A673 (cell line): ENCODE measurements at regions not wholly inside any gene's neighbourhood (a gene's known extent, or its start where the extent isn't known, plus 50 kb on each side); places are given as distances from the start of the nearest gene placed in this dataset.

ENCODE experiments used
- BruUV-seq: library from RNA; stranded (reverse); fragments of 400-500 nt; replicated peaks from 2 replicates; lab custom pipeline; 2021; lab: Mats Ljungman, UMichigan
- CTCF ChIA-PET: fragments of 300-600 bp; sonication (Branson Sonifier 250); formaldehyde crosslinking; loops from one replicate; lab custom pipeline; 2022; ENCODE audit warnings: antibody characterized with exemption; lab: Charles Lee
- POLR2A ChIA-PET: fragments of 300-600 bp; sonication (Branson Sonifier 250); formaldehyde crosslinking; loops from one replicate; lab custom pipeline; 2022; ENCODE audit warnings: antibody characterized with exemption; ENCODE audit not compliant: low non-redundant PET; lab: Charles Lee
- DNase-seq: peaks from one replicate; pipeline ENCODE4 v3.0.0-alpha.2; 2015; ENCODE audit warnings: low spot score
- H3K27ac ChIP-seq: fragments of 200-600 bp; sonication (generic); 2 replicates; pipeline ENCODE4 v1.5.1; 2016; ENCODE audit warnings: mixed run types, low read depth, mild to moderate bottlenecking, mixed read lengths, antibody characterized with exemption, low read length; ENCODE audit not compliant: poor library complexity, severe bottlenecking
- H3K27me3 ChIP-seq: fragments of 200-600 bp; sonication (generic); replicated peaks from 2 replicates; pipeline ENCODE4 v1.6.1; 2017; ENCODE audit warnings: mixed run types, low read depth, mild to moderate bottlenecking, mixed read lengths, antibody characterized with exemption, low read length; ENCODE audit not compliant: insufficient read depth, poor library complexity
- H3K36me3 ChIP-seq: fragments of 200-600 bp; sonication (generic); 2 replicates; pipeline ENCODE4 v1.6.1; 2016; ENCODE audit warnings: mixed run types, mild to moderate bottlenecking, mixed read lengths, antibody characterized with exemption, low read length; ENCODE audit not compliant: insufficient read depth, poor library complexity, severe bottlenecking
- H3K4me1 ChIP-seq: fragments of 200-600 bp; sonication (generic); 2 replicates; pipeline ENCODE4 v1.6.1; 2017; ENCODE audit warnings: mixed run types, mild to moderate bottlenecking, mixed read lengths, antibody characterized with exemption, low read length; ENCODE audit not compliant: insufficient read depth, poor library complexity, severe bottlenecking
- H3K4me3 ChIP-seq: fragments of 200-600 bp; sonication (generic); 2 replicates; pipeline ENCODE4 v1.5.1; 2016; ENCODE audit warnings: low read depth, mixed run types, mild to moderate bottlenecking, mixed read lengths, low read length; ENCODE audit not compliant: poor library complexity, severe bottlenecking
- H3K9me3 ChIP-seq: fragments of 200-600 bp; sonication (generic); 2 replicates; pipeline ENCODE4 v1.6.1; 2016; ENCODE audit warnings: mixed run types, low read depth, mild to moderate bottlenecking, mixed read lengths, antibody characterized with exemption, low read length; ENCODE audit not compliant: poor library complexity, severe bottlenecking
- EZH2 ChIP-seq: fragments of 200-600 bp; sonication (generic); IDR thresholded peaks from 2 replicates; pipeline ENCODE4 v1.6.1; 2017; ENCODE audit warnings: borderline replicate concordance, low read depth, mild to moderate bottlenecking, mixed read lengths, antibody characterized with exemption, low read length; ENCODE audit not compliant: poor library complexity, severe bottlenecking
- intact Hi-C: fragments of 100-400 bp; cut with micrococcal nuclease; formaldehyde crosslinking; loops from one replicate; pipeline ENCODE4 v1.10.0; 2022; ENCODE audit not compliant: unreplicated experiment
- TF ChIP-seq, protein P1 (sequence below): fragments of 300-800, 200-600 bp; sonication (generic); conservative IDR thresholded peaks from 2 replicates; pipeline ENCODE4 v1.5.1; 2017; ENCODE audit warnings: low read depth, mild to moderate bottlenecking, antibody characterized with exemption, low read length, moderate library complexity, mixed read lengths

DNA sequence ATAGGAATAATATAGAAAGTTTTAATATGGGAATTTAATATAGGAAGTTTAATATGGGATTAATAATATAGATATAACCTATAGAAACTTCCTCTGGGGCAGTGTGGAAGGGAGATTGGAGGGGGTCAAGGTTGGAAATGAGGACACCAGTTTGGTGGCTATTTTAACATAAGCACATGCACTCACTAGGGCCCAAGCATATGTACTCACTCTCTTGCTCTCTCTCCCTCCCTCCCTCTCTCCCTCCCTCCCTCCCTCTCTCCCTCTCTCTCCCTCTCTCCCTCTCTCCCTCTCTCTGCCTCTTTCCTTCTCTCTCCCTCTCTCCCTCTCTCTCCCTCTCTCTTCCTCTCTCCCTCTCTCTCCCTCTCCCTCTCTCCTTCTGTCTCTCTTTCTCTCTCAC lies 528.1 kb downstream of the NPIPA7 start:
- no peaks in the 10 kb centered on the region for H3K9me3 ChIP-seq
- CTCF ChIA-PET: no interaction called here
- H3K27me3 ChIP-seq: no peaks in the 10 kb centered on the region
- POLR2A ChIA-PET: no interaction called here
- intact Hi-C loops: no loop called here
- no TSS peak for BruUV-seq
- no peaks in the 10 kb centered on the region for H3K4me1 ChIP-seq
- no peak overlapping the region for H3K27ac ChIP-seq
- H3K36me3 ChIP-seq: no peaks in the 10 kb centered on the region
- DNase-seq: no peak
- H3K4me3 ChIP-seq: no peak overlapping the region
- TF ChIP-seq, protein P1, sequence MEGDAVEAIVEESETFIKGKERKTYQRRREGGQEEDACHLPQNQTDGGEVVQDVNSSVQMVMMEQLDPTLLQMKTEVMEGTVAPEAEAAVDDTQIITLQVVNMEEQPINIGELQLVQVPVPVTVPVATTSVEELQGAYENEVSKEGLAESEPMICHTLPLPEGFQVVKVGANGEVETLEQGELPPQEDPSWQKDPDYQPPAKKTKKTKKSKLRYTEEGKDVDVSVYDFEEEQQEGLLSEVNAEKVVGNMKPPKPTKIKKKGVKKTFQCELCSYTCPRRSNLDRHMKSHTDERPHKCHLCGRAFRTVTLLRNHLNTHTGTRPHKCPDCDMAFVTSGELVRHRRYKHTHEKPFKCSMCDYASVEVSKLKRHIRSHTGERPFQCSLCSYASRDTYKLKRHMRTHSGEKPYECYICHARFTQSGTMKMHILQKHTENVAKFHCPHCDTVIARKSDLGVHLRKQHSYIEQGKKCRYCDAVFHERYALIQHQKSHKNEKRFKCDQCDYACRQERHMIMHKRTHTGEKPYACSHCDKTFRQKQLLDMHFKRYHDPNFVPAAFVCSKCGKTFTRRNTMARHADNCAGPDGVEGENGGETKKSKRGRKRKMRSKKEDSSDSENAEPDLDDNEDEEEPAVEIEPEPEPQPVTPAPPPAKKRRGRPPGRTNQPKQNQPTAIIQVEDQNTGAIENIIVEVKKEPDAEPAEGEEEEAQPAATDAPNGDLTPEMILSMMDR: no peak
- TF ChIP-seq EZH2: no peak

- no TSS peak for BruUV-seq
- POLR2A ChIA-PET: no interaction called here
- TF ChIP-seq, protein P1: no peak
- TF ChIP-seq EZH2: no peak
- CTCF ChIA-PET: no interaction called here
- no peak overlapping the region for H3K27ac ChIP-seq
- no peaks in the 10 kb centered on the region for H3K4me1 ChIP-seq
- intact Hi-C loops: no loop called here
- DNase-seq: no peak
- no peaks in the 10 kb centered on the region for H3K27me3 ChIP-seq
- no peaks in the 10 kb centered on the region for H3K36me3 ChIP-seq
- no peak overlapping the region for H3K4me3 ChIP-seq
- no peaks in the 10 kb centered on the region for H3K9me3 ChIP-seq
These were observed 529.1 kb downstream of the NPIPA7 start for GRCh38 chr16:16908077-16908476.

DNA sequence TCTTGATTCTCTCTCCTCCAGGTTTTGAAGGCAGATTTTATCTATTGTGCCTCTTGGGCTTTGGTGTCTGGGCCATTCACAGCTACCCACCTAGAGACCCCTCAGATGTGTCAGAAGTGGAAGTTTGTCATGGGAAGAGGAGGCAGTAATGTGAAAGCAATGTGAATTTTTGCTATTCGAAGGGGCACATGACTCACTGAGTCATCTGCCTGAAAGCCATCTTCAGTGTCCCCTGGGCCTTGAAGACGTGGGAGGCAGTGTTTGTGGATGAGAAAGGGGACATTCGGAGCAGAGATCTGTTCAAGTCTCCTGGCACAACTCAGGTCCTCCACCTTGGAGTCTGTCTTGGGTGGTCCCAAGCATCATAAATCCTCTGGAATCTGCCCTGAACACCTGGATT lies 530.2 kb downstream of the NPIPA7 start:
- ChIA-PET POLR2A (no interaction called here), CTCF (no interaction called here)
- no peaks in the 10 kb centered on the region for H3K36me3 ChIP-seq
- intact Hi-C loops: no loop called here
- DNase-seq: no peak
- H3K27me3 ChIP-seq: no peaks in the 10 kb centered on the region
- TF ChIP-seq, protein P1: no peak
- TF ChIP-seq EZH2: no peak
- no peaks in the 10 kb centered on the region for H3K4me1 ChIP-seq
- no peak overlapping the region for H3K4me3 ChIP-seq
- H3K9me3 ChIP-seq: no peaks in the 10 kb centered on the region
- no peak overlapping the region for H3K27ac ChIP-seq
- BruUV-seq: no TSS peak
